NCI-H1048 (cell line): ENCODE measurements at regions not wholly inside any gene's neighbourhood (a gene's known extent, or its start where the extent isn't known, plus 50 kb on each side); places are given as distances from the start of the nearest gene placed in this dataset.
"Not testable (repeated sequence)": the region's sequence is repeated elsewhere in the genome, so short reads cannot be mapped to it uniquely, and the experiment has no call there.

Experiments used
- DNase-seq: peaks from one replicate; lab custom pipeline; 2025; lab: John Stamatoyannopoulos, UW

DNA sequence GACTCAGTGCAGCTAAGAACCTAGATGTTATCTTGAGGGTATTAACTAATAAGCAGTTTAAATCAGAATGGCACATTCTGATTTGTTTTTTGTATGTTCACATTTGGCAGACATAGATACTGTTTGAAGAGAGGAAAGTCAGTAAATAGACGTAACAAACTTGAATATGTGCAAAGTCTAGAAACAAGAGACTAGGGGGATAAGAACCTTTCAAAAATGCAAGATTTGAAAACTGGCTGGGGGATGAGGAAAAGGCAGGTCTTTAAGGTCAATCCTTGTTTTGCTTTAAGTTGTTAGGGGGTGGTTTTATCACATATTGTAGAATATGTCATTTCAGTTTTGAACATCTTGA, 136.5 kb downstream of the ZNF92 start:
- not testable (repeated sequence) for DNase-seq

DNA sequence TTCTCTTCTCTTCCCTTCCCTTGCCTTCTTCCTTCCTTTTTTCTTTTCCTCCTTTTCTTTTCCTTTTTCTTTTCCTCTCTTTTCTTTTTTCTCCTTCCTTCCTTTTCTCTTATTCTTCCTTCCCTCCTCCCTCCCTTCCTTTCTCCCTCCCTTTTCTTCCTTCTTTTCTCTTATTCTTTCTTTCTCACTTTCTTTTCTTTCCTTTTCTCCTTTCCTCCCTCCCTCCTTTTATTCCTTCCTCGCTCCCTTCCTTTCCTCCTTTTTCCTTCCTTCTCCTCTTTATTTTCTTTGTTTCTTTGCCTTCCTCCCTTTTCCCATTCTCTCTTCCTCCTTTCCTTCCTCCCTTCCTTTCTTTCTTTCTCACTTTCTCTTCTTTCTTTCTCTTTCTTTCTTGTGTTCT, 146.1 kb downstream of the ZNF92 start:
- DNase-seq: not testable (repeated sequence)

DNA sequence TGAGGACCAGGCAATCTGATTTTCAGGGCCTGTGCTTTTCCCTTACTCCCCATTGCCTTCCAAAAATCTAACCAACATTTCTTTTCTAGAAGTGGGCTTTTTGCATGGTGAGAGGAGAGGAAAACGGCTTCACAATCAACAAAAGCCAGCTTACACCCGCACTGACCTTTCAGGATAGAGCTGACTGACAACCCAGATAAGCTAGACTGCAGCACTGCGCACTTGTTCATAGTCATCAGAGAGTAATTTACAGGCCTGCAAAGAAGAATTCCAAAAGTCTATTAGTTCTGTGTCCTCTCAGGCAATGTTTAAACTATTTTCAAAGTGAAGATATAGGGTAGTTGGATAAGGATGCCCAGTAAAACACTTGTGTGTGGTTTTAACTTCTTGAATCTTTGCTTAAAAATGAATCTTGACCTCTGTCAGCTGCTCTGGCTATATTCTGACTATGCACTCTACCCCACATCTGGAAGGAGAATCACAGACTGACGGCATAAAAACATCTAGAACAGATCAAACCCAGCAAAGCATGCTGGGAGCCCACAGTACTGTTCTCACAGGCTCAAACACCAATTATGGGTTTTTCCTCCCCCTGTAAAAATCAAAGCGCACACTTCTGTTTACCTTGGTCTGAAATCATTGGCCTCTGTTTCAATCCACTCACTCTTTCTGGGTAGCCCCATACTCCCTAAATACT, 172.0 kb downstream of the ZNF92 start:
- DNase-seq: not testable (repeated sequence)

DNA sequence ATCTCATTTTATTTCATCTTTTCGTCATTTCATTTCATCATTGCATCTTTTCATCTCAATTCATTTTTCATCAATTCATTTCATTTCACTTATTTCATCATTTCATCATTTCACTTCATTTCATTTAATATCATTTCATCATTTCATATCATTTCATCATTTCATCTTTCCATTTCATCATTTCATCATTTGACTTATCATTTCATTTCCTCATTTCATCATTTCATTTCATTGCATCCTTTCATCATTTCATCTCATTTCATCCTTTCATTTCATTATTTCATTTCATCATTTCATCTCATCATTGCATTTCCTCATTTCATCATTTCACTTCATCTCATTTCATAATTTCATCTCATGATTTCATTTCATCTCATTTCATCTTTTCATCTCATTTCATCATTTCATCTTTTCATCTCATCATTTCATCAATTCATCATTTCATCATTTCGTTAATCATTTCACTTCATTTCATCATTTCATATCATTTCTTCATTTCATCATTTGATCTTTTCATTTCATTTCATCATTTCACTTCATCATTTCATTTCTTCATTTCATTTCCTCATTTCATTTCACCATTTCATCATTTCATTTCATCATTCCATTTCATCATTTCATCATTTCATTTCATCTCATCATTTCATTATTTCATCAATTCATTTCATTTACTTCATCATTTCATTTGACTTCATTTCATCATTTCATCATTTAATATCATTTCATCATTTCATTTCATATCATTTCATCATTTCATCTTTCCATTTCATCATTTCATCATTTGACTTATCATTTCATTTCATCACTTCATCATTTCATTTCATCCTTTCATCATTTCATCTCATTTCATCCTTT, 176.2 kb downstream of the ZNF92 start:
- not testable (repeated sequence) for DNase-seq

DNA sequence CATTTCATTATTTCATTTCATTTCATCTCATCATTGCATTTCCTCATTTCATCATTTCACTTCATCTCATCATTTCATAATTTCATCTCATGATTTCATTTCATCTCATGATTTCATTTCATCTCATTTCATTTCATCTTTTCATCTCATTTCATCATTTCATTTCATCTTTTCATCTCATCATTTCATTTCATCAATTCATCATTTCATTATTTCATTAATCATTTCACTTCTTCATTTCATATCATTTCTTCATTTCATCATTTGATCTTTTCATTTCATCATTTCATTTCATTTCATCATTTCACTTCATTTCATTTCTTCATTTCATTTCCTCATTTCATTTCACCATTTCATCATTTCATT, 176.8 kb downstream of the ZNF92 start:
- DNase-seq: not testable (repeated sequence)

DNA sequence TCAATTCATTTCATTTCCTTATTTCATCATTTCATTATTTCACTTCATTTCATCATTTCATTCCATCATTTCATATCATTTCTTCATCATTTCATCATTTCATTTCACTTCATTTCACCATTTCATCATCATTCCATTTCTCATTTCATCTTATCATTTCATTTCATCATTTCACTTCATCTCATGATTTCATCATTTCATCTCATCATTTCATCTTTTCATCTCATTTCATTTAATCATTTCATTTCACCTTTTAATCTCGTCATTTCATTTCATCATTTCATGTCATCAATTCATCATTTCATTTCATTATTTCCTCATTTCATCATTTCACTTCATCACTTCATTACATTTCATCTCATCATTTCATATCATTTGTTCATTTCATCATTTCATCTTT, 177.4 kb downstream of the ZNF92 start:
- not testable (repeated sequence) for DNase-seq

DNA sequence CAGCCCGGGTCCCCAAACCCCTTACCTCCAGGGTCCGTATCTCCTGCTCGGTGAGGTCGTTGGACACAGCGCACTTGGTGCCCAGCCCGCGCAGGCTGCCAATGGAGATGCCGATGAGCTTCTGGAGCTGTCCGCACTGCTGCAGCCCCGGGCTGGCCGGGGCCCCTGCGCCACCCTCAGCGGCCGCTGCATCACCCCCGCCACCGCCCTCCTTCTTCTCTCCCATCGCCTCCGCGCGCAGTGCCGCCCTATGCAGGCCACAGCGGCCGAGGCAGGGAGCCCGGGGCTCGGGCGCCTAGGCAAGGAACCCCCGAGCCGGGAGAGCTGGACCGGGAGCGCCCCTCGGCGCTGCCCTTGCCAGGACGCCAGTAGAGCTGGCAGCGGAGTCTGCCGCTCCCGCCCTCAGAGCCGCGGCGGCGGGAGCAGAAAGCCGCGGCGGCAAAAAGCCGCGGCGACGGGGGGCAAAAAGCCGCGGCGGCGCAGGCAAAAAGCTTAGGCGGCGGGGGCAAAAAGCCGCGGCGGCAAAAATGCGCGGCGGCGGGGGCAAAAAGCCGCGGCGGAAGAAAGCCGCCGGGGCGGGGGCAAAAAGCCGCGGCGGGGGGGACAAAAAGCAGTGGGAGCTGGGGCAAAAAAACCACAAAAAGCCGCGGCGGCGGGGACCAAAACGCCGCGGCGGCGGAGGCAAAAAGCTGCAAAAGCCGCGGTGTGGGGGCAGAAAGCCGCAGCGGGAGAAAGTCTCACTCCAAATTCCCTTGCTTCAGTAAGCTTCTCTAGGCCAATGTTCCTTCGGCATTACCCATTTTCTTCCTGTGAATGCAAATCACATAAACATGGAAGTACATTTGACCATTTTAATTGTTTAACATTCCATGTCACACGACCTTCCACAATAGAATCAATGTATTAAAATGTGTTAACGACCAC, 181.2 kb downstream of the ZNF92 start:
- not testable (repeated sequence) for DNase-seq

GRCh38 chr7:65558584-65558983, 184.9 kb downstream of the ZNF92 start:
- not testable (repeated sequence) for DNase-seq

- not testable (repeated sequence) for DNase-seq
These were observed 188.2 kb downstream of the ZNF92 start for GRCh38 chr7:65561786-65562372.

GRCh38 chr7:65562522-65562921, 188.9 kb downstream of the ZNF92 start:
- DNase-seq: not testable (repeated sequence)

DNA sequence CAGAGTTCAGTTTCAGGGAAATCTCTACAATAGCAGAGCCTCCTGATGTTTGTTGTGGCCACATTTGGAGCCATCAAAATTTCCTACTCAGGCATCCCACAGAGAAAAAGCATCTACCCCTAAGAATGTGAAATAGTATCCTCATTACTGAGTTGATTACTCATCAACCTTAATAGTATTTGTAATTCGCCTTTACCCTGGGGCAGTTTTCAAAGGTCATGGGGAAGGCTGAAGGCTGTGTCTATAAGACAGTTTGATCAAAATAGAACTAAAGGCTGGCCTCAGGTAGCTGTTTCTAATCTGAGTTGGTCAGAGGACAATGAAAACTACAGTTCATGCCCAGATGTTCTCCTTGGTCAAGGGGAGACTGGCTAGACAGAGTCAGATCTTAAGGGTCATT, 189.7 kb downstream of the ZNF92 start:
- not testable (repeated sequence) for DNase-seq

DNA sequence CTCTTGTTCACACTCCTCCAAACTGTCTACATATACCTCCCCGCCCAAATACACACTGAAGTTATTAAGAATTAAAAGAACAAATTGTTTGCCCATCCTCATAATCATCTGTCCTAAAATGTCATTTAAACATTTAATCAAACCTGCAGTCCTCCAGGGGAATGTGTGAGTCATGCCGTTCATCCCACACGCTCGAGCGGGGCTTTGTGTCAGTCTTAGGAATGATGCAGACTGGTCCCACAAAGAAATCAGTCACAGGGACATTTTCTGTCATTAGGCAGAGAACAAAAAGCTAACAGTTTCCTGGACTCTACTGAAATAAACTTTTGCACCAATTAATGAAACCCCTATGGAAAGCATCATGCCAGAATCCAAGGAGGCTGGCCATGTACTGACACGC, 194.6 kb downstream of the ZNF92 start:
- not testable (repeated sequence) for DNase-seq

DNA sequence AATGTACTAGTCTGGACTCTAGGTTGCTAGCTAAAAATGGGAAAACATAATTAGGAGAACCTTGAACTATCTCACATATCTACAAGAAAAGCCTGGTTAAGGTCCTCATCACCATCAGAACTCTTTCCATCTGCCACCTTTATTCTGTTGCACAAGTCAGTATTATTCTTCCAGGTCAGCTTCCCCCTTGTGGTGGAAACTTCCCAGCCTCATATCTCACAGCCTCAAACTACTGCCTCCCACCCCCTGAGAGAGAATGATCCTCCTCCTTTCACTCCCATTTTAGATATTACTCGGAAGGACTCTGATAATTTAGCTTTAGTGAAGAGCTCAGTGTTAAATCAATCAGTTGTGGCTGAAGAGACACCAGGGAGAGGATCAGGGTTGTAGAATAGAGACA, 197.3 kb downstream of the ZNF92 start:
- DNase-seq: not testable (repeated sequence)

- not testable (repeated sequence) for DNase-seq
These were observed 198.9 kb downstream of the ZNF92 start for GRCh38 chr7:65572581-65572980.

- not testable (repeated sequence) for DNase-seq
These were observed 202.7 kb downstream of the ZNF92 start for GRCh38 chr7:65576370-65576769.

DNA sequence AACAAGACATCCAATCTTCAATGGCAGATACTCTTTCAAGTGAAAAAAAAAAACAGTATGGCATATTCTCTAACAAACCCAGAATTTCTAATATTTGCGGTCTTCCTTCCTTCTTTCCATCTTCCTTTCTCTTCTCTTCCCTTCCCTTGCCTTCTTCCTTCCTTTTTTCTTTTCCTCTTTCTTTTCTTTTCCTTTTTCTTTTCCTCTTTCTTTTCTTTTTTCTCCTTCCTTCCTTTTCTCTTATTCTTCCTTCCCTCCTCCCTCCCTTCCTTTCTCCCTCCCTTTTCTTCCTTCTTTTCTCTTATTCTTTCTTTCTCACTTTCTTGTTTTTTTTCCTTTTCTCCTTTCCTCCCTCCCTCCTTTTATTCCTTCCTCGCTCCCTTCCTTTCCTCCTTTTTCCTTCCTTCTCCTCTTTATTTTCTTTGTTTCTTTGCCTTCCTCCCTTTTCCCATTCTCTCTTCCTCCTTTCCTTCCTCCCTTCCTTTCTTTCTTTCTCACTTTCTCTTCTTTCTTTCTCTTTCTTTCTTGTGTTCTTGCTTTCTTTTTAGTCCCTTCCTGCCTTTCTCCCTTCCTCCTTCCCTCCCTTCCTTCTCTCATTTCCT, 209.0 kb downstream of the ZNF92 start:
- not testable (repeated sequence) for DNase-seq

- not testable (repeated sequence) for DNase-seq
These were observed 228.8 kb downstream of the ZNF92 start for GRCh38 chr7:65602495-65602894.

- DNase-seq: no peak
These were observed 235.5 kb downstream of the ZNF92 start for GRCh38 chr7:65609131-65609530.

DNA sequence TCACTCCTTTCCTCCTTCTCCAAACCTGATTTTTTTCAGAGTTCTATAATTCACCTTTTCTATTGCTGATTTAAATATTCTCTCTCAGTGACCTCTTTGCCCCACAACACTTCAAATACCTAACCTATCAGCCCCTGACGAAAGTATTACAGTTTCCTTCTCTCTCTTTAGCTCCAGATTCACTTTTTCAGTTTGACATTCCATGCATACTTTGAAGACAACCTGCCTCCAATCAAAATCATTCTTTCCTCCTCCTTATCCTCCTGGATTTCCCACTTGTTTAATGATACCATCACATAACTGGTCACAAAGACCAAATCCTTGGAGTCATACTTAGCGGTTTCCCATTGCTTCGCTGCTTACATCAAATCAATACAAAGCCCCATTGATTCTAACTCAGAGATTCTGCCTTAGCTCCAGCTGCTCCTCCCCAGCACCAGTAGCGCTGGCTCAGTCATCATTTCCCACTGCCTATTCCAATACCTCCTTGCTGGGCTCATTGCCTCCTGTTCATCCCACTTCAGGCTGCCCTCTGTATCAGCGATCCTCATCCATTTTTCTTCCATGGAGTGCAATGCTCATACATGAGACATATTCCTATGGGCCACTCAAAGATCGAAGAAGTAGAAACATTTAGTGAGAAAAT, 240.1 kb downstream of the ZNF92 start:
- not testable (repeated sequence) for DNase-seq

DNA sequence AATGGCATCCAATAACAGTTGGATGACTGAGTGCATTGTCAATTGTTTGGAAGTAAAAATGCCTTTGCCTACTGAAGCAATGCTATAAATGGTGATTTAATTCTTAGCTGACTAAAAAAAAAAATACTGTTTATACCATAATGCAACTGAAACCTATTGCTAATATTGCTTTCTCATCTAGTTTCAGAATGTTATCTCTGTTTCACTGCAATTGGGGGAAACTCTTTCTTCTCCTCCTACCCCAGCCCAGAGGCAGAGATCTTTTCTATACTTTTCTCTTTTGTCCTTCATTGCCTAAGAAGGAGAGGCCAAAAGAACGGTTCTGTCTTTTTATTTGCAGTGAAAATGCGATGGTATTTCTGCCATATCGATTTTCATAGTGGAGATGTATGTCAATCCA, 242.5 kb downstream of the ZNF92 start:
- not testable (repeated sequence) for DNase-seq

- not testable (repeated sequence) for DNase-seq
These were observed 246.6 kb downstream of the ZNF92 start for GRCh38 chr7:65620216-65620615.
